ENCODE measurements at regions not wholly inside any gene's neighbourhood (a gene's known extent, or its start where the extent isn't known, plus 50 kb on each side); places are given as distances from the start of the nearest gene placed in this dataset.

DNA sequence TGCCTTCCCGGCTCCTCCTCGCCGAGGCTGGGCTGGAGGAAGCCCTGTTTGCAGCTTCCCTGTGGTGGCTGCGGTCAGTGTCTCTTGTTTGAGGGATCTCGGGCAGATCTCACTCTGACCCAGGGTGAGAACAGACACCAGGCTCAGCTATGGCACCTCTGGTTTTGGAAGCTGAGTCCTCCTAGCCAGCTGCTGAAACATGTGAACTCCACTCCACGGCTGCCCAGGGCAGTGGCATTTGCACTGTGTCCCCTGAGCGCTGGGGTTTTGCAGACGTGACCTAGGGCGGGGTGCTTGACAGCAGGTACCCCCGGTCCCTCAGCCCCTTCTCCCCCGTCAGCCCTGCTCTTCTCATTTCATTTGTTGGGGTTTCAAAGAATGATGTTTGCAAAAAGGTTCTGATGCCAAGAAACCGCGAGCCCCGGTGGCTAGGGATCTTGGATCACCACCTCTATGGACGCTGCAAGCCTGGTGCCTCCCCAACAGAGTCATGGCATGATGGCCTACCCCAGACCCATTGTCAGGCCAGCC, 55.0 kb upstream of the DACT2 start:
- TF ChIP-seq, protein P1, sequence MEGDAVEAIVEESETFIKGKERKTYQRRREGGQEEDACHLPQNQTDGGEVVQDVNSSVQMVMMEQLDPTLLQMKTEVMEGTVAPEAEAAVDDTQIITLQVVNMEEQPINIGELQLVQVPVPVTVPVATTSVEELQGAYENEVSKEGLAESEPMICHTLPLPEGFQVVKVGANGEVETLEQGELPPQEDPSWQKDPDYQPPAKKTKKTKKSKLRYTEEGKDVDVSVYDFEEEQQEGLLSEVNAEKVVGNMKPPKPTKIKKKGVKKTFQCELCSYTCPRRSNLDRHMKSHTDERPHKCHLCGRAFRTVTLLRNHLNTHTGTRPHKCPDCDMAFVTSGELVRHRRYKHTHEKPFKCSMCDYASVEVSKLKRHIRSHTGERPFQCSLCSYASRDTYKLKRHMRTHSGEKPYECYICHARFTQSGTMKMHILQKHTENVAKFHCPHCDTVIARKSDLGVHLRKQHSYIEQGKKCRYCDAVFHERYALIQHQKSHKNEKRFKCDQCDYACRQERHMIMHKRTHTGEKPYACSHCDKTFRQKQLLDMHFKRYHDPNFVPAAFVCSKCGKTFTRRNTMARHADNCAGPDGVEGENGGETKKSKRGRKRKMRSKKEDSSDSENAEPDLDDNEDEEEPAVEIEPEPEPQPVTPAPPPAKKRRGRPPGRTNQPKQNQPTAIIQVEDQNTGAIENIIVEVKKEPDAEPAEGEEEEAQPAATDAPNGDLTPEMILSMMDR (conservative IDR thresholded peaks at IDR 0.05 in 1 of 2, IDR thresholded peaks at IDR 0.05 in 1 of 2; ENCODE audit: low read depth in 1 of 2, low read length in 2 of 2), result no peak
- no peak for TF ChIP-seq EZH2 (IDR thresholded peaks at IDR 0.05; ENCODE audit: low read length, missing control alignments)
